Endodermal cell (in vitro differentiated cells): ENCODE measurements at regions not wholly inside any gene's neighbourhood (a gene's known extent, or its start where the extent isn't known, plus 50 kb on each side); places are given as distances from the start of the nearest gene placed in this dataset.

Source experiments
- DNase-seq: peaks from one replicate; pipeline ENCODE4 v3.0.0-alpha.2; 2017
- H3K27ac ChIP-seq: 2 replicates; pipeline ENCODE4 v1.5.1; 2013; ENCODE audit warnings: mild to moderate bottlenecking, low read depth, low read length, moderate library complexity
- H3K27me3 ChIP-seq: 2 replicates; pipeline ENCODE4 v1.6.1; 2013; ENCODE audit warnings: mild to moderate bottlenecking, low read length, moderate library complexity; ENCODE audit not compliant: insufficient read depth, control insufficient read depth, poor library complexity, severe bottlenecking
- H3K36me3 ChIP-seq: 2 replicates; pipeline ENCODE4 v1.7.0; 2013; ENCODE audit warnings: mild to moderate bottlenecking, low read length, moderate library complexity; ENCODE audit not compliant: control insufficient read depth, insufficient read depth
- H3K4me1 ChIP-seq: one replicate; pipeline ENCODE4 v1.7.0; 2013; ENCODE audit warnings: low read length; ENCODE audit not compliant: control insufficient read depth, insufficient read depth
- H3K4me3 ChIP-seq: 2 replicates; pipeline ENCODE4 v1.5.1; 2013; ENCODE audit warnings: mild to moderate bottlenecking, low read length, moderate library complexity
- H3K9ac ChIP-seq: 2 replicates; pipeline ENCODE4 v1.6.1; 2013; ENCODE audit warnings: mild to moderate bottlenecking, low read length, moderate library complexity; ENCODE audit not compliant: poor library complexity, severe bottlenecking; ENCODE audit errors: extremely low read depth
- H3K9me3 ChIP-seq: 2 replicates; pipeline ENCODE4 v1.6.1; 2013; ENCODE audit warnings: mild to moderate bottlenecking, low read length, moderate library complexity; ENCODE audit not compliant: control insufficient read depth
- H3K27ac Mint-ChIP-seq: 2 replicates; pipeline ENCODE4 v1.8.0; 2020; ENCODE audit warnings: mixed read lengths
- H3K27me3 Mint-ChIP-seq: 2 replicates; pipeline ENCODE4 v1.8.0; 2021; ENCODE audit warnings: mild to moderate bottlenecking, mixed read lengths; ENCODE audit not compliant: insufficient read depth
- H3K36me3 Mint-ChIP-seq: 2 replicates; pipeline ENCODE4 v1.8.0; 2020; ENCODE audit warnings: low read depth, mixed read lengths
- H3K4me1 Mint-ChIP-seq: 2 replicates; pipeline ENCODE4 v1.8.0; 2020; ENCODE audit warnings: mixed read lengths
- H3K4me3 Mint-ChIP-seq: 2 replicates; pipeline ENCODE4 v1.8.0; 2020; ENCODE audit warnings: mild to moderate bottlenecking, moderate library complexity, mixed read lengths
- H3K9me3 Mint-ChIP-seq: 2 replicates; pipeline ENCODE4 v1.8.0; 2020; ENCODE audit warnings: mild to moderate bottlenecking, mixed read lengths
- CTCF ChIP-seq: fragments of 200-600 bp; sonication (generic); conservative IDR thresholded peaks from 2 replicates; pipeline ENCODE4 v1.5.0; 2021; ENCODE audit warnings: antibody characterized with exemption, mild to moderate bottlenecking
- WGBS, 2 experiments: methylation state at CpG; one replicate each; pipeline versions ENCODE4 v1.1.5 to v1.1.7; 2013; ENCODE audit warnings: missing lambda C conversion rate in 2 of 2, mixed read lengths in 1 of 2; ENCODE audit not compliant: insufficient coverage in 1 of 2, insufficient read length in 1 of 2; 5-methylcytosine and 5-hydroxymethylcytosine counted together

GRCh38 chr5:67657055-67657454, 460.5 kb upstream of the CD180 start:
- WGBS, 2 experiments: 87% methylated on average over 3 of the region's 5 CpGs; no CpG with 5 or more reads in 1 of the 2 experiments
- peaks cover 9% of the 10 kb centered on the region for H3K4me1 Mint-ChIP-seq

GRCh38 chr5:67652201-67652600, 455.6 kb upstream of the CD180 start:
- TF ChIP-seq CTCF: no peak
- Histone ChIP-seq H3K36me3 (no peaks in the 10 kb centered on the region), H3K4me3 (no peak overlapping the region), H3K9ac (no peak overlapping the region), H3K27ac (no peak overlapping the region), H3K27me3 (no peaks in the 10 kb centered on the region), H3K9me3 (no peaks in the 10 kb centered on the region), H3K4me1 (no peaks in the 10 kb centered on the region)
- Mint-ChIP-seq H3K27ac (no peak overlapping the region), H3K27me3 (no peaks in the 10 kb centered on the region), H3K9me3 (no peaks in the 10 kb centered on the region), H3K4me3 (no peak overlapping the region), H3K36me3 (no peaks in the 10 kb centered on the region), H3K4me1 (peaks cover 11% of the 10 kb centered on the region)
- DNase-seq: no peak
- 100% methylated on average over 1 of the region's 1 CpG; no CpG with 5 or more reads in 1 of the 2 experiments for WGBS, 2 experiments

More at GRCh38 chr5:67657055-67657454, 460.5 kb upstream of the CD180 start:
- no peak overlapping the region for H3K4me3 Mint-ChIP-seq
- Histone ChIP-seq H3K4me3 (no peak overlapping the region), H3K4me1 (no peaks in the 10 kb centered on the region), H3K27ac (no peak overlapping the region), H3K36me3 (no peaks in the 10 kb centered on the region), H3K9ac (no peak overlapping the region), H3K27me3 (no peaks in the 10 kb centered on the region), H3K9me3 (no peaks in the 10 kb centered on the region)
- no peak overlapping the region for H3K27ac Mint-ChIP-seq
- H3K9me3 Mint-ChIP-seq: peaks cover 13% of the 10 kb centered on the region
- no peaks in the 10 kb centered on the region for H3K27me3 Mint-ChIP-seq
- no peak for TF ChIP-seq CTCF
- no peak for DNase-seq
- H3K36me3 Mint-ChIP-seq: no peaks in the 10 kb centered on the region

- no peaks in the 10 kb centered on the region for H3K27me3 ChIP-seq
- TF ChIP-seq CTCF: no peak
- no peak overlapping the region for H3K4me3 ChIP-seq
- WGBS, 2 experiments: no CpG with 5 or more reads among the region's 1 CpG
- no peaks in the 10 kb centered on the region for H3K4me1 ChIP-seq
- no peak overlapping the region for H3K27ac ChIP-seq
- no peaks in the 10 kb centered on the region for H3K36me3 ChIP-seq
- no peak overlapping the region for H3K4me3 Mint-ChIP-seq
- no peaks in the 10 kb centered on the region for H3K27me3 Mint-ChIP-seq
- H3K9me3 Mint-ChIP-seq: no peaks in the 10 kb centered on the region
- H3K9ac ChIP-seq: no peak overlapping the region
- no peak overlapping the region for H3K27ac Mint-ChIP-seq
- H3K9me3 ChIP-seq: no peaks in the 10 kb centered on the region
- no peaks in the 10 kb centered on the region for H3K36me3 Mint-ChIP-seq
- H3K4me1 Mint-ChIP-seq: peaks cover 11% of the 10 kb centered on the region
- no peak for DNase-seq
These were observed 454.6 kb upstream of the CD180 start for GRCh38 chr5:67651180-67651579.
